Kidney tubule cell (primary cell): ENCODE measurements at regions not wholly inside any gene's neighbourhood (a gene's known extent, or its start where the extent isn't known, plus 50 kb on each side); places are given as distances from the start of the nearest gene placed in this dataset.
A peak's percentile ranks its signal among the peaks of the same experiment; 100 is the strongest.

ENCODE experiments used
- DNase-seq: peaks from one replicate; pipeline ENCODE4 v3.0.0-alpha.2; 2018; ENCODE audit warnings: low spot score

GRCh38 chr2:198702796-198703195 is 754.9 kb downstream of the SATB2 start:
- DNase-seq = no peak

- DNase-seq = no peak
Measured at GRCh38 chr2:198701481-198701880, 756.3 kb downstream of the SATB2 start.

GRCh38 chr2:198700319-198700718 is 757.4 kb downstream of the SATB2 start:
- no peak for DNase-seq

GRCh38 chr2:198698230-198698629 is 759.5 kb downstream of the SATB2 start:
- no peak for DNase-seq

GRCh38 chr2:198697794-198698193 is 759.9 kb downstream of the SATB2 start:
- DNase-seq = no peak

GRCh38 chr2:198697218-198697617 is 760.5 kb downstream of the SATB2 start:
- DNase-seq = no peak

GRCh38 chr2:198695879-198696278 is 761.9 kb downstream of the SATB2 start:
- no peak for DNase-seq

GRCh38 chr2:198692907-198693510 is 764.7 kb downstream of the SATB2 start:
- no peak for DNase-seq

GRCh38 chr2:198691236-198691635 is 766.5 kb downstream of the SATB2 start:
- no peak for DNase-seq

GRCh38 chr2:198664321-198664720 is 793.4 kb downstream of the SATB2 start:
- DNase-seq = no peak

GRCh38 chr2:198662905-198663304 is 794.8 kb downstream of the SATB2 start:
- no peak for DNase-seq

GRCh38 chr2:198660501-198660900 is 797.2 kb downstream of the SATB2 start:
- DNase-seq = no peak

GRCh38 chr2:198659096-198659870 is 798.5 kb downstream of the SATB2 start:
- DNase-seq = no peak

- peak; percentile 22 for DNase-seq
Measured at GRCh38 chr2:198657512-198658121, 800.1 kb downstream of the SATB2 start.

GRCh38 chr2:198656869-198657268 is 800.9 kb downstream of the SATB2 start:
- no peak for DNase-seq

- no peak for DNase-seq
Measured at GRCh38 chr2:198654646-198655045, 803.1 kb downstream of the SATB2 start.

- DNase-seq = no peak
Measured at GRCh38 chr2:198653311-198653710, 804.4 kb downstream of the SATB2 start.

GRCh38 chr2:198652461-198652860 is 805.3 kb downstream of the SATB2 start:
- DNase-seq = no peak

- no peak for DNase-seq
Measured at GRCh38 chr2:198645816-198646215, 811.9 kb downstream of the SATB2 start.

- DNase-seq = no peak
Measured at GRCh38 chr2:198641161-198641560, 816.6 kb downstream of the SATB2 start.

- no peak for DNase-seq
Measured at GRCh38 chr2:198640463-198640862, 817.3 kb downstream of the SATB2 start.

- DNase-seq = no peak
Measured at GRCh38 chr2:198639580-198639979, 818.2 kb downstream of the SATB2 start.

- DNase-seq = no peak
Measured at GRCh38 chr2:198638577-198638976, 819.2 kb downstream of the SATB2 start.
